Hepatocyte (in vitro differentiated cells): ENCODE measurements at regions not wholly inside any gene's neighbourhood (a gene's known extent, or its start where the extent isn't known, plus 50 kb on each side); places are given as distances from the start of the nearest gene placed in this dataset.

Experiments used
- DNase-seq: peaks from one replicate; pipeline ENCODE4 v3.0.0-alpha.2; 2016; ENCODE audit warnings: low spot score
- H2AFZ ChIP-seq: fragments of 200-600 bp; sonication (generic); 2 replicates; pipeline ENCODE4 v1.6.0; 2016; ENCODE audit warnings: antibody characterized with exemption, mild to moderate bottlenecking
- H3K27ac ChIP-seq: fragments of 200-600 bp; sonication (generic); 2 replicates; pipeline ENCODE4 v1.5.1; 2016; ENCODE audit warnings: mild to moderate bottlenecking
- H3K27me3 ChIP-seq: fragments of 200-600 bp; sonication (generic); 2 replicates; pipeline ENCODE4 v1.6.1; 2016
- H3K36me3 ChIP-seq: fragments of 200-600 bp; sonication (generic); replicated peaks from 2 replicates; pipeline ENCODE4 v1.5.1; 2016; ENCODE audit warnings: low read depth; ENCODE audit not compliant: insufficient read depth
- H3K4me1 ChIP-seq: fragments of 200-600 bp; sonication (generic); 2 replicates; pipeline ENCODE4 v1.5.1; 2016; ENCODE audit warnings: mild to moderate bottlenecking, moderate library complexity; ENCODE audit not compliant: insufficient read depth
- H3K4me2 ChIP-seq: fragments of 200-600 bp; sonication (generic); 2 replicates; pipeline ENCODE4 v1.6.0; 2016
- H3K4me3 ChIP-seq: fragments of 200-600 bp; sonication (generic); 2 replicates; pipeline ENCODE4 v1.5.1; 2016; ENCODE audit warnings: mild to moderate bottlenecking
- H3K79me2 ChIP-seq: fragments of 200-600 bp; sonication (generic); 2 replicates; pipeline ENCODE4 v1.6.0; 2017; ENCODE audit warnings: mild to moderate bottlenecking
- H3K9me2 ChIP-seq: fragments of 200-600 bp; sonication (generic); replicated peaks from 2 replicates; pipeline ENCODE4 v1.6.0; 2017; ENCODE audit warnings: mild to moderate bottlenecking; ENCODE audit not compliant: insufficient read depth
- H3K9me3 ChIP-seq: fragments of 200-600 bp; sonication (generic); 2 replicates; pipeline ENCODE4 v1.5.1; 2016; ENCODE audit warnings: low read depth, mild to moderate bottlenecking
- H4K20me1 ChIP-seq: fragments of 200-600 bp; sonication (generic); 2 replicates; pipeline ENCODE4 v1.6.0; 2016; ENCODE audit warnings: mild to moderate bottlenecking; ENCODE audit not compliant: insufficient read depth, poor library complexity, severe bottlenecking
- CTCF ChIP-seq: fragments of 200-600 bp; sonication (generic); IDR thresholded peaks from 2 replicates; pipeline ENCODE4 v1.5.1; 2016; ENCODE audit warnings: antibody characterized with exemption, mild to moderate bottlenecking; ENCODE audit not compliant: poor library complexity
- EZH2 ChIP-seq: fragments of 200-600 bp; sonication (generic); IDR thresholded peaks from 2 replicates; pipeline ENCODE4 v1.6.1; 2016; ENCODE audit warnings: antibody characterized with exemption, mild to moderate bottlenecking, borderline replicate concordance
- EZH2phosphoT487 ChIP-seq: fragments of 200-600 bp; sonication (generic); IDR thresholded peaks from one replicate; pipeline ENCODE4 v1.6.1; 2018; ENCODE audit warnings: antibody characterized with exemption, mild to moderate bottlenecking, low read depth, moderate library complexity; ENCODE audit not compliant: unreplicated experiment, severe bottlenecking
- WGBS: methylation state at CpG from one replicate; pipeline ENCODE4 v1.1.6; 2016; ENCODE audit warnings: low lambda C conversion rate; ENCODE audit errors: missing lambda C conversion rate; 5-methylcytosine and 5-hydroxymethylcytosine counted together

- no peak overlapping the region for H3K4me3 ChIP-seq
- no peaks in the 10 kb centered on the region for H3K79me2 ChIP-seq
- no peaks in the 10 kb centered on the region for H3K27me3 ChIP-seq
- no peak for TF ChIP-seq CTCF
- H3K4me2 ChIP-seq: no peak overlapping the region
- peaks cover 8% of the 10 kb centered on the region for H3K4me1 ChIP-seq
- no peaks in the 10 kb centered on the region for H3K9me3 ChIP-seq
- H3K27ac ChIP-seq: no peak overlapping the region
- H3K9me2 ChIP-seq: no peaks in the 10 kb centered on the region
- no peaks in the 10 kb centered on the region for H4K20me1 ChIP-seq
- no peak for DNase-seq
- H3K36me3 ChIP-seq: no peaks in the 10 kb centered on the region
- WGBS: 95% methylated on average over 2 of the region's 2 CpGs
- no peak overlapping the region for H2AFZ ChIP-seq
Measured at GRCh38 chr2:136210455-136210805, 92.5 kb upstream of the CXCR4 start.

GRCh38 chr2:136209561-136210454 lies 91.9 kb upstream of the CXCR4 start:
- no peaks in the 10 kb centered on the region for H3K9me3 ChIP-seq
- no peaks in the 10 kb centered on the region for H3K79me2 ChIP-seq
- H3K4me1 ChIP-seq: peaks cover 8% of the 10 kb centered on the region
- WGBS: 71% methylated on average over 3 of the region's 3 CpGs
- no peak overlapping the region for H3K4me3 ChIP-seq
- H3K27me3 ChIP-seq: no peaks in the 10 kb centered on the region
- no peaks in the 10 kb centered on the region for H4K20me1 ChIP-seq
- no peak overlapping the region for H2AFZ ChIP-seq
- no peak for DNase-seq
- no peaks in the 10 kb centered on the region for H3K36me3 ChIP-seq
- H3K4me2 ChIP-seq: no peak overlapping the region
- H3K9me2 ChIP-seq: no peaks in the 10 kb centered on the region
- H3K27ac ChIP-seq: no peak overlapping the region
- no peak for TF ChIP-seq EZH2
- no peak for TF ChIP-seq EZH2phosphoT487
- no peak for TF ChIP-seq CTCF

- Histone ChIP-seq H3K79me2 (no peaks in the 10 kb centered on the region), H3K4me2 (no peak overlapping the region), H3K4me1 (peaks cover 8% of the 10 kb centered on the region), H3K27me3 (no peaks in the 10 kb centered on the region), H3K27ac (no peak overlapping the region), H3K9me2 (no peaks in the 10 kb centered on the region), H4K20me1 (no peaks in the 10 kb centered on the region), H3K4me3 (no peak overlapping the region), H2AFZ (no peak overlapping the region), H3K36me3 (no peaks in the 10 kb centered on the region), H3K9me3 (no peaks in the 10 kb centered on the region)
- WGBS: 68% methylated on average over 8 of the region's 8 CpGs
- TF ChIP-seq EZH2: no peak
- no peak for TF ChIP-seq CTCF
- TF ChIP-seq EZH2phosphoT487: no peak
- DNase-seq: no peak
Measured at GRCh38 chr2:136208682-136209420, 90.9 kb upstream of the CXCR4 start.
